H1 (cell line): ENCODE measurements at regions not wholly inside any gene's neighbourhood (a gene's known extent, or its start where the extent isn't known, plus 50 kb on each side); places are given as distances from the start of the nearest gene placed in this dataset.

Experiments
- CTCF ChIA-PET: fragments of 300-600 bp; sonication (Branson Sonifier 250); formaldehyde crosslinking; loops from one replicate; lab custom pipeline; 2021; ENCODE audit not compliant: partially characterized antibody; lab: Charles Lee
- POLR2A ChIA-PET: fragments of 300-600 bp; sonication (Branson Sonifier 250); formaldehyde crosslinking; loops from one replicate; lab custom pipeline; 2021; ENCODE audit warnings: inconsistent platforms; ENCODE audit not compliant: partially characterized antibody; lab: Charles Lee
- DNase-seq, 2 experiments: peaks; one replicate each; pipeline versions ENCODE4 v3.0.0 to v3.0.0-alpha.2; 2010 to 2022; ENCODE audit warnings: low spot score in 2 of 2, low read depth in 1 of 2, mixed read lengths in 1 of 2
- FAIRE-seq: peaks from 2 replicates; lab custom pipeline; 2011; peaks lifted over from hg19 to GRCh38; lab: Jason Lieb, UNC
- H2AFZ ChIP-seq: 2 replicates; pipeline ENCODE4 v1.8.1; 2012; ENCODE audit warnings: low read length, inconsistent platforms
- H2AK5ac ChIP-seq: 2 replicates; pipeline ENCODE4 v1.6.1; 2013; ENCODE audit warnings: low read depth, low read length
- H2BK120ac ChIP-seq: replicated peaks from 2 replicates; pipeline ENCODE3; 2013; ENCODE audit warnings: low read depth, low read length, inconsistent platforms
- H2BK12ac ChIP-seq: 2 replicates; pipeline ENCODE4 v1.6.1; 2013; ENCODE audit warnings: low read depth, low read length
- H2BK15ac ChIP-seq: 2 replicates; pipeline ENCODE4 v1.6.1; 2013; ENCODE audit warnings: low read length
- H2BK20ac ChIP-seq: 2 replicates; pipeline ENCODE4 v1.6.1; 2013; ENCODE audit warnings: low read length
- H2BK5ac ChIP-seq: 2 replicates; pipeline ENCODE4 v1.6.1; 2013; ENCODE audit warnings: low read depth, low read length
- H3K14ac ChIP-seq: 2 replicates; pipeline ENCODE4 v1.6.1; 2013; ENCODE audit warnings: inconsistent platforms; ENCODE audit not compliant: insufficient read length
- H3K18ac ChIP-seq: 2 replicates; pipeline ENCODE4 v1.6.1; 2013; ENCODE audit warnings: low read length; ENCODE audit errors: extremely low read depth
- H3K23ac ChIP-seq: 2 replicates; pipeline ENCODE4 v1.6.1; 2013; ENCODE audit warnings: inconsistent platforms; ENCODE audit not compliant: insufficient read length
- H3K23me2 ChIP-seq: 2 replicates; pipeline ENCODE4 v1.6.1; 2013; ENCODE audit warnings: low read depth, low read length
- H3K27ac ChIP-seq: 2 replicates; pipeline ENCODE4 v1.6.1; 2011; ENCODE audit warnings: low read depth, low read length, inconsistent platforms
- H3K27me3 ChIP-seq, 4 experiments: replicated peaks in 1 of 4; 1 replicate in 1 of 4; 2 replicates in 3 of 4; pipeline versions ENCODE4 v1.6.1 to v1.8.1; 2011 to 2013; ENCODE audit warnings: low read length in 3 of 4, mild to moderate bottlenecking in 3 of 4, inconsistent platforms in 2 of 4, mixed read lengths in 2 of 4, moderate library complexity in 1 of 4; ENCODE audit not compliant: control insufficient read depth in 3 of 4, insufficient read depth in 3 of 4; ENCODE audit errors: extremely low read depth in 1 of 4
- H3K36me3 ChIP-seq, 4 experiments: 2 replicates each; pipeline versions ENCODE4 v1.6.1 to v1.8.1; 2011 to 2013; ENCODE audit warnings: mild to moderate bottlenecking in 4 of 4, low read length in 3 of 4, moderate library complexity in 2 of 4, control low read depth in 1 of 4, inconsistent platforms in 1 of 4; ENCODE audit not compliant: insufficient read depth in 4 of 4, control insufficient read depth in 2 of 4
- H3K4ac ChIP-seq: replicated peaks from 2 replicates; pipeline ENCODE3; 2013; ENCODE audit warnings: low read length, low read depth, mixed read lengths, inconsistent platforms; ENCODE audit not compliant: insufficient read length
- H3K4me1 ChIP-seq, 4 experiments: replicated peaks in 1 of 4; 1 replicate in 1 of 4; 2 replicates in 3 of 4; pipeline versions ENCODE4 v1.6.1 to v1.8.1; 2011 to 2013; ENCODE audit warnings: low read length in 3 of 4, inconsistent platforms in 2 of 4, mixed read lengths in 1 of 4; ENCODE audit not compliant: insufficient read depth in 4 of 4, control insufficient read depth in 3 of 4
- H3K4me2 ChIP-seq, 2 experiments: 2 replicates each; pipeline versions ENCODE4 v1.6.1 to v1.8.1; 2011 to 2013; ENCODE audit warnings: low read depth in 2 of 2, low read length in 2 of 2, control low read depth in 1 of 2, inconsistent platforms in 1 of 2, mild to moderate bottlenecking in 1 of 2; ENCODE audit not compliant: insufficient read depth in 1 of 2
- H3K4me3 ChIP-seq, 4 experiments: fragments of 200-600, 300-600 bp in 1 of 4; sonication (generic), shearing (Covaris generic), sonication (Bioruptor Twin) in 1 of 4; 2 replicates each; pipeline versions ENCODE4 v1.5.1 to v1.8.1; 2011 to 2016; ENCODE audit warnings: low read length in 4 of 4, low read depth in 3 of 4, control low read depth in 2 of 4, inconsistent platforms in 2 of 4, mild to moderate bottlenecking in 2 of 4, mixed read lengths in 1 of 4, moderate library complexity in 1 of 4; ENCODE audit not compliant: insufficient read depth in 2 of 4; ENCODE audit errors: extremely low read depth in 1 of 4
- H3K56ac ChIP-seq: replicated peaks from 2 replicates; pipeline ENCODE3; 2013; ENCODE audit warnings: low read depth, mild to moderate bottlenecking, mixed read lengths, low read length, inconsistent platforms; ENCODE audit not compliant: insufficient read length
- H3K79me1 ChIP-seq: 2 replicates; pipeline ENCODE4 v1.6.1; 2013; ENCODE audit warnings: low read depth, low read length, control low read depth
- H3K79me2 ChIP-seq, 2 experiments: 2 replicates each; pipeline versions ENCODE4 v1.6.1 to v1.8.1; 2012 to 2013; ENCODE audit warnings: low read length in 2 of 2, mild to moderate bottlenecking in 2 of 2, inconsistent platforms in 1 of 2; ENCODE audit not compliant: insufficient read depth in 2 of 2, control insufficient read depth in 1 of 2
- H3K9ac ChIP-seq, 4 experiments: replicated peaks in 1 of 4; 1 replicate in 1 of 4; 2 replicates in 3 of 4; pipeline versions ENCODE4 v1.6.1 to v1.8.1; 2011 to 2013; ENCODE audit warnings: low read depth in 3 of 4, low read length in 3 of 4, control low read depth in 2 of 4, mild to moderate bottlenecking in 2 of 4, moderate library complexity in 2 of 4, inconsistent platforms in 1 of 4; ENCODE audit errors: extremely low read depth in 1 of 4
- H3K9me3 ChIP-seq, 2 experiments: 2 replicates each; pipeline versions ENCODE4 v1.6.1 to v1.8.1; 2012 to 2013; ENCODE audit warnings: mild to moderate bottlenecking in 2 of 2, moderate library complexity in 2 of 2, control low read depth in 1 of 2, inconsistent platforms in 1 of 2, low read depth in 1 of 2, low read length in 1 of 2, mixed read lengths in 1 of 2; ENCODE audit not compliant: insufficient read depth in 2 of 2
- H4K20me1 ChIP-seq, 2 experiments: replicated peaks in 1 of 2; 2 replicates each; pipeline versions ENCODE3 to v1.8.1; 2011 to 2013; ENCODE audit warnings: inconsistent platforms in 2 of 2, low read length in 2 of 2, mild to moderate bottlenecking in 1 of 2; ENCODE audit not compliant: insufficient read depth in 2 of 2, control insufficient read depth in 1 of 2
- H4K5ac ChIP-seq: 2 replicates; pipeline ENCODE4 v1.6.1; 2013; ENCODE audit warnings: low read length, low read depth, mixed read lengths, inconsistent platforms; ENCODE audit not compliant: insufficient read length
- H4K8ac ChIP-seq: 2 replicates; pipeline ENCODE4 v1.8.0; 2013; ENCODE audit warnings: mild to moderate bottlenecking, moderate library complexity, low read length, inconsistent platforms; ENCODE audit not compliant: insufficient read depth; ENCODE audit errors: extremely low read depth
- H4K91ac ChIP-seq: replicated peaks from 2 replicates; pipeline ENCODE3; 2013; ENCODE audit warnings: low read length, mixed read lengths, inconsistent platforms; ENCODE audit not compliant: insufficient read length
- HDAC2 ChIP-seq, 2 experiments: fragments of 300-600 bp in 1 of 2; sonication (generic) in 1 of 2; IDR thresholded peaks; 2 replicates each; pipeline ENCODE4 v1.6.1; 2011 to 2012; ENCODE audit warnings: low read depth in 2 of 2, low read length in 2 of 2, mild to moderate bottlenecking in 2 of 2, moderate library complexity in 2 of 2, borderline replicate concordance in 1 of 2, inconsistent platforms in 1 of 2
- WGBS, 2 experiments: shearing (Covaris generic) in 1 of 2; methylation state at CpG; one replicate each; pipeline versions ENCODE4 v1.1.6 to v1.1.7; 2013 to 2015; ENCODE audit warnings: low lambda C conversion rate in 2 of 2, mixed read lengths in 2 of 2, inconsistent platforms in 1 of 2, low coverage in 1 of 2, missing lambda C conversion rate in 1 of 2; ENCODE audit not compliant: insufficient replicate concordance in 2 of 2, insufficient coverage in 1 of 2, insufficient read length in 1 of 2; ENCODE audit errors: extremely low coverage in 1 of 2, missing lambda C conversion rate in 1 of 2; 5-methylcytosine and 5-hydroxymethylcytosine counted together

- no peak overlapping the region for H3K4ac ChIP-seq
- CTCF ChIA-PET, result interaction anchor here (1.0 to 1.4 kb wide), 3 partner anchors 11 to 19 kb away, joined by 3 read pairs; no protein-coding TSS in a partner anchor
- no peak overlapping the region for H3K4me2 ChIP-seq
- FAIRE-seq, result no peak
- peaks cover 0 to 17% (median 10%) of the 10 kb centered on the region in 4 experiments; a peak in 6 of 7 replicates for H3K4me1 ChIP-seq
- H3K23me2 ChIP-seq, result no peaks in the 10 kb centered on the region
- no peak overlapping the region for H3K56ac ChIP-seq
- no peak for TF ChIP-seq HDAC2 (IDR thresholded peaks at IDR 0.05; ENCODE audit: borderline replicate concordance in 1 of 2, low read depth in 2 of 2, low read length in 2 of 2)
- TF ChIP-seq, all 59 proteins: peak for 0
- DNase-seq, result no peak
- H3K79me1 ChIP-seq, result no peaks in the 10 kb centered on the region; the same call in 1 of the 2 replicates
- H3K18ac ChIP-seq, result no peak overlapping the region
- no peaks in the 10 kb centered on the region for H3K9me3 ChIP-seq
- no peak overlapping the region for H2AK5ac ChIP-seq
- H4K91ac ChIP-seq, result no peak overlapping the region
- no peaks in the 10 kb centered on the region for H3K27me3 ChIP-seq
- no peak overlapping the region for H4K8ac ChIP-seq
- no peak overlapping the region for H2BK15ac ChIP-seq
- H2BK12ac ChIP-seq, result no peak overlapping the region
- no peak overlapping the region for H2BK20ac ChIP-seq
- H3K27ac ChIP-seq, result no peak overlapping the region
- peaks cover 13 to 19% of the 10 kb centered on the region in 2 experiments for H4K20me1 ChIP-seq
- H2BK5ac ChIP-seq, result no peak overlapping the region
- no peaks in the 10 kb centered on the region; a peak in 1 of 4 replicates for H3K79me2 ChIP-seq
- H2AFZ ChIP-seq, result no peak overlapping the region
- no peak overlapping the region for H3K9ac ChIP-seq
- H3K23ac ChIP-seq, result no peak overlapping the region
- no peak overlapping the region for H4K5ac ChIP-seq
- peaks cover 7 to 18% (median 11%) of the 10 kb centered on the region in 4 experiments; a peak in 5 of 8 replicates for H3K36me3 ChIP-seq
- H2BK120ac ChIP-seq, result no peak overlapping the region
- 92% methylated on average over 7 of the region's 7 CpGs; no CpG with 5 or more reads in 1 of the 2 experiments for WGBS, 2 experiments
- no peak overlapping the region for H3K4me3 ChIP-seq
- POLR2A ChIA-PET, result no interaction called here
- H3K14ac ChIP-seq, result no peak overlapping the region
These were observed 101.1 kb downstream of the RFLNA start for GRCh38 chr12:124395986-124396385.
